ENCODE measurements at regions not wholly inside any gene's neighbourhood (a gene's known extent, or its start where the extent isn't known, plus 50 kb on each side); places are given as distances from the start of the nearest gene placed in this dataset.

- TF ChIP-seq CTCF (IDR thresholded peaks at IDR 0.05), result no peak
- no peak for TF ChIP-seq POLR2A (IDR thresholded peaks at IDR 0.05)
Measured at GRCh38 chr3:124147946-124148345, 156.0 kb upstream of the ROPN1 start.
